HEK293 (cell line): ENCODE measurements at regions not wholly inside any gene's neighbourhood (a gene's known extent, or its start where the extent isn't known, plus 50 kb on each side); places are given as distances from the start of the nearest gene placed in this dataset.

Experiments
- CTCF ChIP-seq: fragments of 450-650 bp; formaldehyde crosslinking; IDR thresholded peaks from 2 replicates; pipeline ENCODE4 v1.5.1; 2016; ENCODE audit warnings: missing biosample characterization, missing genetic modification characterization
- KLF16 ChIP-seq: fragments of 450-650 bp; formaldehyde crosslinking; IDR thresholded peaks from 2 replicates; pipeline ENCODE4 v1.5.1; 2017; ENCODE audit warnings: missing biosample characterization, missing genetic modification characterization
- TCF7L2 ChIP-seq: IDR thresholded peaks from 2 replicates; pipeline ENCODE4 v1.6.1; 2011; ENCODE audit warnings: low read depth, mild to moderate bottlenecking, inconsistent platforms, low read length, moderate library complexity, borderline replicate concordance
- ZNF280D ChIP-seq: fragments of 450-650 bp; formaldehyde crosslinking; IDR thresholded peaks from 2 replicates; pipeline ENCODE4 v1.5.1; 2016; ENCODE audit warnings: missing biosample characterization, missing genetic modification characterization
- ZNF335 ChIP-seq: fragments of 450-650 bp; formaldehyde crosslinking; conservative IDR thresholded peaks from 2 replicates; pipeline ENCODE4 v1.5.1; 2016; ENCODE audit warnings: missing biosample characterization, missing genetic modification characterization
- ZNF423 ChIP-seq: fragments of 450-650 bp; formaldehyde crosslinking; IDR thresholded peaks from 2 replicates; pipeline ENCODE4 v1.5.1; 2016; ENCODE audit warnings: missing biosample characterization, missing genetic modification characterization
- ZNF521 ChIP-seq: fragments of 450-650 bp; formaldehyde crosslinking; IDR thresholded peaks from 2 replicates; pipeline ENCODE4 v1.5.1; 2017; ENCODE audit warnings: missing biosample characterization, mild to moderate bottlenecking, missing genetic modification characterization
- ZNF530 ChIP-seq: fragments of 450-650 bp; formaldehyde crosslinking; IDR thresholded peaks from 2 replicates; pipeline ENCODE4 v1.5.1; 2016; ENCODE audit warnings: low read depth, missing biosample characterization, missing genetic modification characterization
- ZNF639 ChIP-seq: fragments of 450-650 bp; formaldehyde crosslinking; IDR thresholded peaks from 2 replicates; pipeline ENCODE4 v1.5.1; 2016; ENCODE audit warnings: missing biosample characterization, missing genetic modification characterization
- ZNF692 ChIP-seq: fragments of 450-650 bp; formaldehyde crosslinking; IDR thresholded peaks from 2 replicates; pipeline ENCODE4 v1.5.1; 2016; ENCODE audit warnings: missing biosample characterization, missing genetic modification characterization

- TF ChIP-seq ZNF692 (tag by site-specific recombination) (no peak), ZNF423 (tag by site-specific recombination) (no peak), TCF7L2 (no peak), ZNF521 (tag by site-specific recombination) (no peak), KLF16 (tag by site-specific recombination) (no peak), ZNF280D (tag by site-specific recombination) (no peak), CTCF (tag by site-specific recombination) (no peak), ZNF335 (tag by site-specific recombination) (no peak), ZNF530 (no peak), ZNF639 (tag by site-specific recombination) (no peak)
Measured at GRCh38 chr4:17414392-17414791, 97.5 kb downstream of the QDPR start.
